Thymus (tissue), 11 donors: ENCODE measurements at regions not wholly inside any gene's neighbourhood (a gene's known extent, or its start where the extent isn't known, plus 50 kb on each side); places are given as distances from the start of the nearest gene placed in this dataset.

Experiments
- DNase-seq, 9 donors: peaks; one replicate each; pipeline ENCODE4 v3.0.0-alpha.2; 2013; ENCODE audit warnings: low spot score in 9 of 9, low read depth in 6 of 9, missing footprints in 1 of 9
- H3K27ac ChIP-seq, 2 donors: one replicate each; pipeline ENCODE4 v1.5.1; 2013; ENCODE audit warnings: control low read depth in 1 of 2, low read depth in 1 of 2, low read length in 1 of 2, mild to moderate bottlenecking in 1 of 2, moderate library complexity in 1 of 2
- H3K27me3 ChIP-seq, 2 donors: one replicate each; pipeline ENCODE4 v1.5.1; 2013; ENCODE audit warnings: low read length in 1 of 2; ENCODE audit not compliant: control insufficient read depth in 2 of 2, insufficient read depth in 1 of 2
- H3K36me3 ChIP-seq, 2 donors: one replicate each; pipeline ENCODE4 v1.5.1; 2013; ENCODE audit warnings: low read length in 1 of 2, mild to moderate bottlenecking in 1 of 2, moderate library complexity in 1 of 2; ENCODE audit not compliant: control insufficient read depth in 2 of 2, insufficient read depth in 2 of 2
- H3K4me1 ChIP-seq, 2 donors: one replicate each; pipeline ENCODE4 v1.5.1; 2013; ENCODE audit warnings: low read length in 2 of 2; ENCODE audit not compliant: control insufficient read depth in 2 of 2, insufficient read depth in 2 of 2
- H3K4me3 ChIP-seq, 2 donors: one replicate each; pipeline ENCODE4 v1.5.1; 2013; ENCODE audit warnings: low read length in 2 of 2, control low read depth in 1 of 2, mild to moderate bottlenecking in 1 of 2
- H3K9me3 ChIP-seq, 2 donors: one replicate each; pipeline ENCODE4 v1.5.1; 2013; ENCODE audit warnings: low read length in 1 of 2, mild to moderate bottlenecking in 1 of 2; ENCODE audit not compliant: control insufficient read depth in 2 of 2, insufficient read depth in 1 of 2
- WGBS: extraction: QIAGEN DNeasy Blood & Tissue Kit; methylation state at CpG from one replicate; pipeline ENCODE4 v1.1.7; 2013; 5-methylcytosine and 5-hydroxymethylcytosine counted together
- donor health status: healthy.

DNA sequence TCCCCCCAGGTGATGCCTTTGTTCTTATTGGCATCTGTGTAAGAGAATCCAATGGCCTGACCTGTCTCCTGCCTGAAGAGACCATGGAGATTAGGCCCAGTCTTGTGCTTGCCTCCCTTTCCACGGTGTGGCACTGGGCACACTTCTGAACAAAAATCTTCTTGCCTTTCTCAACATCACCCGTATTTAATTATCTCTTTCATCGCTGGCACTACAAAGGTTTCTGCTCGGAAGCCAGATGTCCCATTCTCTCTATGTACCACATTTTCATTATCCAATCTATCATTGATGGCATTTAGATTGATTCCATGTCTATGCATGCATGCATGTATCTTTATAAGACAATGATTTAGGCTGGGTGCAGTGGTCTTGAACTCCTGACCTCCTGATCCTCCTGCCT is 74.3 kb downstream of the SLC25A15 start:
- Histone ChIP-seq H3K4me3 (no peak overlapping the region), H3K36me3 (no peaks in the 10 kb centered on the region), H3K27me3 (no peaks in the 10 kb centered on the region), H3K27ac (no peak overlapping the region), H3K9me3 (no peaks in the 10 kb centered on the region), H3K4me1 (no peaks in the 10 kb centered on the region)
- DNase-seq = no peak
- 96% methylated on average over 4 of the region's 4 CpGs for WGBS

DNA sequence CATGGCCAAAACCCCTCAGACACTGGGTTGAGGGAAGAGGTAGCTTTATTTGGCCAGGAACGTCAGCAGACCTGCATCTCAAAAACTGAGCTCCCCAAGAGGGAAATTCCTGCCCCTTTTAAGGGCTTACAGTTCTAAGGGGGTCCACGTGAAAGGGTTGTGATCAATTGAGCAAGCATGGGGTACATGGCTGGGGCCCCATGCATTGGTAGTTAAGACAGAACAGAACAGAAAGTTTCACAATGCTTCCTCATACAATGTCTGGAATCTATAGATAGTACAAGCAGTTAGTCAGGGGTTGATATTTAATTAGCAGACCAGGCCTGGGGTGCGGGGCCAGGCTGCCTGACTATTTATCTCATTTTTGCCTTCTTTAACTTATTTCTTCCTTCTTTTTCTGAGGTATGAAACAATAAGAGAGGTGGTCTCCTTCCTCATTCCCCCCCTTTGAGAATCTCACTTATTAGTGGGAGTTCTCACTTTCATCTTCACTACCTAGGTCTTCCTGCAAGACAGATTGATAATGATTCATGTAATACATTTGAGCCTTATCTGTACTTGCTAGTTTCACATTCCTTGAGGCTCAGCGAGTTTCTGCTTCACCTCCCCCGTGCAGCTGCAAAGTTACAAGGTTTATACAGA is 84.8 kb downstream of the SLC25A15 start:
- Histone ChIP-seq H3K36me3 (peaks cover 14 to 33% of the 10 kb centered on the region in 2 donors), H3K4me3 (no peak overlapping the region), H3K27me3 (no peaks in the 10 kb centered on the region), H3K27ac (no peak overlapping the region), H3K9me3 (peaks cover 20 to 43% of the 10 kb centered on the region in 2 donors), H3K4me1 (no peaks in the 10 kb centered on the region)
- 97% methylated on average over 5 of the region's 5 CpGs for whole genome bisulfite sequencing
- DNase-seq = peak in 6 of 9 donors; percentile 2 to 38 (median 10)

DNA sequence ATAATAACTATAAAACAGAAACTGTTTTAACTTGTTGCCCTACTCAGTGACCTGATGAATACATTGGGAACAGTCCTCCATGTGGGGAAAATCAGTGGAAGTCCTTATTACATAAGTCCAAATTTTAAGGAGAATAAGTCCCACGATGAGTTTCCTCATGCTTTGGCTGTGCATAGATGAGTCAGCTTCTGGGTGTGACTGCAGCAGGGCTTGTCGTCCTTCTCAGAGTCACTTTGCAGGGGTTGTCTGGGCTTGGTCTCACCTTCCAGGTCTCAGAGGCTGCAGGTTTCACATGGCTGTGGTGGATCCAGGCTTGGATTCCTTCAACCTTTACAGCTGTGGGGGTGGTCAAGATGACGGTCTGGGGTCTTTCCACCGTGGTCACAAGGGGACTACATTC is 85.6 kb downstream of the SLC25A15 start:
- WGBS = over 99% methylated on average over 4 of the region's 4 CpGs
- no peak overlapping the region for H3K4me3 ChIP-seq
- no peak overlapping the region for H3K27ac ChIP-seq
- H3K4me1 ChIP-seq = no peaks in the 10 kb centered on the region
- H3K27me3 ChIP-seq = no peaks in the 10 kb centered on the region
- peaks cover 14 to 41% of the 10 kb centered on the region in 2 donors for H3K36me3 ChIP-seq
- H3K9me3 ChIP-seq = peaks cover 23 to 48% of the 10 kb centered on the region in 2 donors
- DNase-seq = no peak

DNA sequence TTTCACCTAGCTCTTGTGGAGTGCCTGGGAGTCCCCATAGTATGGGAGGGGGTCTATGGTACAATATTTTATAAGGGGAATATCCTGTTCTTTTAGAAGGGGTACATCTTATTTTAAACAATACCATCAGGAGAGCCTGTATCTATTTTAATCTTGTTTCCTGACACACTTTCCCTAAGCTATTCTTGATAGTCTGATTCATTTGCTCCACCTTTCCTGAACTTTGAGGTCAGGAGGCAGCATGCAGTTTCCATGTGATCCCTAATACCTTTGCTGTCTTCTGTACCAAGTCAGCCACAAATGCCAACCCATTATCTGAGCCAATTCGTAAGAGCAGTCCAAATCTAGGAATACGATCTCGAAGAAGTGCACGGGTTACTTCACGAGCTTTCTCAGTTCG is 86.2 kb downstream of the SLC25A15 start:
- 96% methylated on average over 6 of the region's 6 CpGs for WGBS
- Histone ChIP-seq H3K36me3 (peaks cover 17 to 44% of the 10 kb centered on the region in 2 donors), H3K4me1 (no peaks in the 10 kb centered on the region), H3K27me3 (no peaks in the 10 kb centered on the region), H3K9me3 (peaks cover 25 to 51% of the 10 kb centered on the region in 2 donors), H3K4me3 (no peak overlapping the region), H3K27ac (no peak overlapping the region)
- no peak for DNase-seq

DNA sequence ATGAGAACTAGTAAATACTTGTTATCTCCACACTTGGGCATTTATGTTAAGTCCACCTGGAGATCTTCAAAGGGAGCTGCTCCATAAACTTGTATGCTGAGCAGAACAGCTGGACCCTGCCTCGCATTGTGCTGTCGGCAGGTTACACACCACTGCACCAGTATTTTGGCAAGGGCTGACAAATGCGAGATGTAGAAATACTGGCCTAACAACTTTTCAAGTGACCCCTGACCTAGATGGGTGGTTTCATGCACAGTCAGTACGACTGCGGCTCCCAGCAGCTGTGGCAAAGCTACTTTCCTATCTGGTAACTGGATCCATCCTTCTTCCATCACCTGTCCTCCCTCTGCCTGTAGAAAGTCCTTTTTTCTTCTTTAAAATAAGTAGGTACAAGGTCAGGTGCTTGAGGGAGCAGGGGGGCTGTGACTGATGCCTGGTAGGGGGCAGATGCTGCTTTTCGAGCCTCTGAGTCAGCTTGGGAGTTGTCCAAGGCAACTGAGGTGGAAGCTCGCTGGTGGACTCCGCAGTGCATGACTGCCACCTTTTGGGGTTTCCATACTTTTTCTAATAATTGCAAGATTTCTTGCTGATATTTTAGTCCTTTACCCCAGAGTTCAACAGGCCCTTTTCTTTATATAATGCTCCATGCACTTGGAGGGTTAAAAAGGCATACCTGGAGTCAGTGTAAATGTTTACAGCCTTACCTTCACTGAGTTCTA is 86.8 kb downstream of the SLC25A15 start:
- Histone ChIP-seq H3K4me3 (no peak overlapping the region), H3K27ac (no peak overlapping the region), H3K36me3 (peaks cover 19 to 45% of the 10 kb centered on the region in 2 donors), H3K27me3 (no peaks in the 10 kb centered on the region), H3K9me3 (peaks cover 25 to 54% of the 10 kb centered on the region in 2 donors), H3K4me1 (no peaks in the 10 kb centered on the region)
- WGBS = 96% methylated on average over 8 of the region's 8 CpGs
- DNase-seq = no peak

DNA sequence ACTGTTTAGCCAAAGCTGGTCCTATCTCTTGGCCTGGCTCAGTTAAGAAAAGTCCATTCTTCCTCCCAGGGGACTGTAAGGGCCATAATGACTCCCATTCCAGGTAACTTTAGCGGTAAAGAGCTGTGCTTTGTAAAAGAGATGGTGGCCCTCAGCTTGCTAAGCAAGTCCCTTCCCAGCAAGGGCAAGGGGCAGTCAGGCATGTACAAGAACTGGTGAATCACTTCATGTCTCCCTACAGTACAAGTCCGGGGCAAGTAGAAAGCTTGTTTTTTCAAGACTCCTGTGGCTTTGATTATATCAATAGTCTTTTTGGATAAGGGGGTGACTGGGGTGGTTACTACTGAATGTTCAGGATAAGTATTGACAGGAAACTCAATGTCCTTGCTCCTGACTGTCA is 88.9 kb downstream of the SLC25A15 start:
- Histone ChIP-seq H3K4me1 (no peaks in the 10 kb centered on the region), H3K27ac (no peak overlapping the region), H3K4me3 (no peak overlapping the region), H3K9me3 (peaks cover 23 to 49% of the 10 kb centered on the region in 2 donors), H3K27me3 (no peaks in the 10 kb centered on the region), H3K36me3 (peaks cover 19 to 42% of the 10 kb centered on the region in 2 donors)
- WGBS = over 99% methylated on average over 2 of the region's 2 CpGs
- DNase-seq = no peak

DNA sequence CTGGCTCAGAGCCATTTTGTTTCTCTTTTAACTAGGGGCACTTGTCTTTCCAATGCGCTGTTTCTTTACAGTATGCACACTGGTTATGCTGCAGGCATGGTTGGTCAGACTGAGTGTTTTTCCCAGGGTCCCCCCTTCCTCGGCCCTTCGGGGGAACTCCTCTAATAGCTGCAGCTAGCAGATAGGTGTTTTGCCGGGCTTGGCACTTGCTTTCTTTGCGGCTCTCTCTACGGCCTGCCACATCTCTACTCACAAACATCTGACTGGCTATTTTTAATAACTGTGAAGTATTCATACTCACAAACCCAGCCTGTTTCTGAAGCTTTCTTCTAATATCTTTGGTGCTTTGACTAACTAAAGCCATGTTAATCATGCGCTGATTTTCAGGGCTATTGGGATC is 89.4 kb downstream of the SLC25A15 start:
- Histone ChIP-seq H3K27ac (no peak overlapping the region), H3K27me3 (no peaks in the 10 kb centered on the region), H3K4me1 (no peaks in the 10 kb centered on the region), H3K36me3 (peaks cover 19 to 42% of the 10 kb centered on the region in 2 donors), H3K4me3 (no peak overlapping the region), H3K9me3 (peaks cover 19 to 44% of the 10 kb centered on the region in 2 donors)
- WGBS = 98% methylated on average over 7 of the region's 7 CpGs
- DNase-seq = no peak
